Endodermal cell (in vitro differentiated cells): ENCODE measurements at regions not wholly inside any gene's neighbourhood (a gene's known extent, or its start where the extent isn't known, plus 50 kb on each side); places are given as distances from the start of the nearest gene placed in this dataset.

Experiments
- DNase-seq: peaks from one replicate; pipeline ENCODE4 v3.0.0-alpha.2; 2017
- H3K27ac ChIP-seq: 2 replicates; pipeline ENCODE4 v1.5.1; 2013; ENCODE audit warnings: mild to moderate bottlenecking, low read depth, low read length, moderate library complexity
- H3K27me3 ChIP-seq: 2 replicates; pipeline ENCODE4 v1.6.1; 2013; ENCODE audit warnings: mild to moderate bottlenecking, low read length, moderate library complexity; ENCODE audit not compliant: insufficient read depth, control insufficient read depth, poor library complexity, severe bottlenecking
- H3K36me3 ChIP-seq: 2 replicates; pipeline ENCODE4 v1.7.0; 2013; ENCODE audit warnings: mild to moderate bottlenecking, low read length, moderate library complexity; ENCODE audit not compliant: control insufficient read depth, insufficient read depth
- H3K4me1 ChIP-seq: one replicate; pipeline ENCODE4 v1.7.0; 2013; ENCODE audit warnings: low read length; ENCODE audit not compliant: control insufficient read depth, insufficient read depth
- H3K4me3 ChIP-seq: 2 replicates; pipeline ENCODE4 v1.5.1; 2013; ENCODE audit warnings: mild to moderate bottlenecking, low read length, moderate library complexity
- H3K9ac ChIP-seq: 2 replicates; pipeline ENCODE4 v1.6.1; 2013; ENCODE audit warnings: mild to moderate bottlenecking, low read length, moderate library complexity; ENCODE audit not compliant: poor library complexity, severe bottlenecking; ENCODE audit errors: extremely low read depth
- H3K9me3 ChIP-seq: 2 replicates; pipeline ENCODE4 v1.6.1; 2013; ENCODE audit warnings: mild to moderate bottlenecking, low read length, moderate library complexity; ENCODE audit not compliant: control insufficient read depth
- H3K27ac Mint-ChIP-seq: 2 replicates; pipeline ENCODE4 v1.8.0; 2020; ENCODE audit warnings: mixed read lengths
- H3K27me3 Mint-ChIP-seq: 2 replicates; pipeline ENCODE4 v1.8.0; 2021; ENCODE audit warnings: mild to moderate bottlenecking, mixed read lengths; ENCODE audit not compliant: insufficient read depth
- H3K36me3 Mint-ChIP-seq: 2 replicates; pipeline ENCODE4 v1.8.0; 2020; ENCODE audit warnings: low read depth, mixed read lengths
- H3K4me1 Mint-ChIP-seq: 2 replicates; pipeline ENCODE4 v1.8.0; 2020; ENCODE audit warnings: mixed read lengths
- H3K4me3 Mint-ChIP-seq: 2 replicates; pipeline ENCODE4 v1.8.0; 2020; ENCODE audit warnings: mild to moderate bottlenecking, moderate library complexity, mixed read lengths
- H3K9me3 Mint-ChIP-seq: 2 replicates; pipeline ENCODE4 v1.8.0; 2020; ENCODE audit warnings: mild to moderate bottlenecking, mixed read lengths
- CTCF ChIP-seq: fragments of 200-600 bp; sonication (generic); conservative IDR thresholded peaks from 2 replicates; pipeline ENCODE4 v1.5.0; 2021; ENCODE audit warnings: antibody characterized with exemption, mild to moderate bottlenecking
- WGBS, 2 experiments: methylation state at CpG; one replicate each; pipeline versions ENCODE4 v1.1.5 to v1.1.7; 2013; ENCODE audit warnings: missing lambda C conversion rate in 2 of 2, mixed read lengths in 1 of 2; ENCODE audit not compliant: insufficient coverage in 1 of 2, insufficient read length in 1 of 2; 5-methylcytosine and 5-hydroxymethylcytosine counted together

- Histone ChIP-seq H3K27ac (no peak overlapping the region), H3K9me3 (no peaks in the 10 kb centered on the region), H3K27me3 (no peaks in the 10 kb centered on the region), H3K9ac (no peak overlapping the region), H3K4me3 (no peak overlapping the region), H3K4me1 (no peaks in the 10 kb centered on the region), H3K36me3 (no peaks in the 10 kb centered on the region)
- no peak for TF ChIP-seq CTCF
- peak; percentile 55 for DNase-seq
- WGBS, 2 experiments = 62 to 75% methylated on average over 2 of the region's 2 CpGs
- H3K36me3 Mint-ChIP-seq = no peaks in the 10 kb centered on the region
- H3K4me1 Mint-ChIP-seq = peaks cover 20% of the 10 kb centered on the region
- H3K9me3 Mint-ChIP-seq = no peaks in the 10 kb centered on the region
- no peak overlapping the region for H3K4me3 Mint-ChIP-seq
- peak overlapping the region; percentile 1 for H3K27ac Mint-ChIP-seq
- H3K27me3 Mint-ChIP-seq = no peaks in the 10 kb centered on the region
These were observed 109.6 kb downstream of the OXSM start for GRCh38 chr3:25899352-25900101.

GRCh38 chr3:25900161-25900560 lies 110.3 kb downstream of the OXSM start:
- 99 to 100% methylated on average over 1 to 2 of the region's 2 CpGs for WGBS, 2 experiments
- no peaks in the 10 kb centered on the region for H3K4me1 ChIP-seq
- Mint-ChIP-seq H3K9me3 (no peaks in the 10 kb centered on the region), H3K27ac (no peak overlapping the region), H3K4me1 (peaks cover 22% of the 10 kb centered on the region), H3K36me3 (no peaks in the 10 kb centered on the region), H3K4me3 (no peak overlapping the region), H3K27me3 (no peaks in the 10 kb centered on the region)
- no peak for DNase-seq
- no peak for TF ChIP-seq CTCF
- no peak overlapping the region for H3K9ac ChIP-seq
- no peaks in the 10 kb centered on the region for H3K9me3 ChIP-seq
- no peaks in the 10 kb centered on the region for H3K36me3 ChIP-seq
- H3K4me3 ChIP-seq = no peak overlapping the region
- no peaks in the 10 kb centered on the region for H3K27me3 ChIP-seq
- no peak overlapping the region for H3K27ac ChIP-seq

GRCh38 chr3:25901796-25902195 lies 111.9 kb downstream of the OXSM start:
- Histone ChIP-seq H3K4me3 (no peak overlapping the region), H3K27me3 (no peaks in the 10 kb centered on the region), H3K9me3 (no peaks in the 10 kb centered on the region), H3K9ac (no peak overlapping the region), H3K36me3 (no peaks in the 10 kb centered on the region), H3K4me1 (no peaks in the 10 kb centered on the region), H3K27ac (no peak overlapping the region)
- Mint-ChIP-seq H3K27ac (no peak overlapping the region), H3K27me3 (no peaks in the 10 kb centered on the region), H3K4me3 (no peak overlapping the region), H3K4me1 (peaks cover 22% of the 10 kb centered on the region), H3K36me3 (no peaks in the 10 kb centered on the region), H3K9me3 (no peaks in the 10 kb centered on the region)
- WGBS, 2 experiments = 94% methylated on average over 2 of the region's 2 CpGs; no CpG with 5 or more reads in 1 of the 2 experiments
- DNase-seq = no peak
- no peak for TF ChIP-seq CTCF
